Mesodermal cell (in vitro differentiated cells): ENCODE measurements at regions not wholly inside any gene's neighbourhood (a gene's known extent, or its start where the extent isn't known, plus 50 kb on each side); places are given as distances from the start of the nearest gene placed in this dataset.

Source experiments
- H3K27ac ChIP-seq: 2 replicates; pipeline ENCODE4 v1.7.0; 2013; ENCODE audit warnings: mild to moderate bottlenecking, low read depth, low read length, moderate library complexity; ENCODE audit not compliant: severe bottlenecking
- H3K36me3 ChIP-seq: 2 replicates; pipeline ENCODE4 v1.7.1; 2013; ENCODE audit warnings: mild to moderate bottlenecking, low read length, moderate library complexity; ENCODE audit not compliant: control insufficient read depth, insufficient read depth
- H3K4me1 ChIP-seq: one replicate; pipeline ENCODE4 v1.7.1; 2013; ENCODE audit warnings: mild to moderate bottlenecking, low read length; ENCODE audit not compliant: insufficient read depth, control insufficient read depth, poor library complexity, severe bottlenecking
- H3K4me3 ChIP-seq: 2 replicates; pipeline ENCODE4 v1.7.0; 2013; ENCODE audit warnings: low read length, control low read depth, mild to moderate bottlenecking; ENCODE audit not compliant: insufficient read depth, poor library complexity, severe bottlenecking; ENCODE audit errors: extremely low read depth
- H3K9me3 ChIP-seq: 2 replicates; pipeline ENCODE4 v1.7.1; 2013; ENCODE audit warnings: mild to moderate bottlenecking, low read length, moderate library complexity; ENCODE audit not compliant: control insufficient read depth
- WGBS, 2 experiments: methylation state at CpG; one replicate each; pipeline ENCODE4 v1.1.5; 2013; ENCODE audit warnings: missing lambda C conversion rate in 2 of 2; ENCODE audit not compliant: insufficient coverage in 2 of 2; 5-methylcytosine and 5-hydroxymethylcytosine counted together

DNA sequence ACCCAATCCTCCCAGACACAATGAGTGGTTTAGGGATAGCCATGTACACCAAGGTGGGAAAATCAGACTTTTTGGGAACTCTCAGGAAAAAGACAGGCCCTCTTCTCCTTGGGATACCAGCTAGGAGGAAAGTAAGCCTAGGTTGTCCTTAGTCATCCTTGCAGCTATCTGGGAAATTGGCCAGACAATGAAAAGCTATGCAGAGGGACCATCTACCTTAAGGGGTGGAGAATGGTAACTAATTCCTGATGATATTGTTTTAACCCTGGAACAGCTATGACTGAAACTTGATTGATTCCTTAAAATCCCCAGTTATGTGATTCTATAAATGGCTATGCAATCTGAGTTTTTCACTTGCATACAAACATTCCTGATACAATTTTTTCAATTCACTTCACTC lies 88.9 kb upstream of the BNC2 start:
- peaks cover 4% of the 10 kb centered on the region for H3K4me1 ChIP-seq
- no peak overlapping the region for H3K4me3 ChIP-seq
- no peaks in the 10 kb centered on the region for H3K36me3 ChIP-seq
- H3K9me3 ChIP-seq: no peaks in the 10 kb centered on the region
- no peak overlapping the region for H3K27ac ChIP-seq

DNA sequence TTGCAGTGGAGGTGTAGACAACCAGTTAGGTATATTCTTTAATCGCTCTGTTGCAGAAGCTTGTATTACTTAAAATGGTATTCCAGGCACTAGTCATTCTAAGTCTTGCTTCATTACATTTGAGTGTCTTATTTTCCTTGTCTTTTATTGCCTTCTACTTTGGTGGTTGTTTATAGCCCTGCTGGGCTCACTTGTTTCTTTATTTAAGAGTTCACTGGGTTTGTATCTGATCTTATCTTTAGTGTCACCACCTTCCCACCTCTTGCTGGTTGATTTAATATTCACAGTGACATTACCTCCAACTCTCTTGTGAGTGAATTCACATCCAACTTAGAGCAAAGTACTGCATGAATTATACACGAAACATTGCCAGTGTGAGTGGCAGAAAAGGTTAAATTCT lies 83.6 kb upstream of the BNC2 start:
- no CpG with 5 or more reads among the region's 2 CpGs for WGBS, 2 experiments
- H3K27ac ChIP-seq: no peak overlapping the region

DNA sequence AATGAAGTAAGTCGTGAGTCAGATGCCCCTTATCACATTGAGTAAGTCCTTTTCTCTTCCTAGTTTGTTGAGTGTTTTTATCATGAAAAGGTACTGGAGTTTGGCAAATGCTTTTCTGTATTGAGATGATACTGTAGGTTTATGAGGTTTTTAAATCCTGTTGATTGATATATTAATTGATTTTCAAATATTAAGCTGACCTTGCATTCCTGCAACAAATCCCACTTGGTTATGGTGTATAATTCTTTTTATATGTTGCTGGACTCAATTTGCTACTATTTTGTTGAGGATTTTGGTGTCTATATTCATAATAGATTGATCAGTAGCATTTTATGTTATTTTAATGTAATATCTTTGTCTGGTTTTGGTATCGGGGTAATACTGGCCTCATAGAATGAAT lies 81.0 kb upstream of the BNC2 start:
- Histone ChIP-seq H3K9me3 (no peaks in the 10 kb centered on the region), H3K36me3 (no peaks in the 10 kb centered on the region), H3K27ac (no peak overlapping the region), H3K4me3 (no peak overlapping the region), H3K4me1 (no peaks in the 10 kb centered on the region)
- WGBS, 2 experiments: 83% methylated on average over 1 of the region's 2 CpGs; no CpG with 5 or more reads in 1 of the 2 experiments

More for the DNA sequence above, 83.6 kb upstream of the BNC2 start:
- H3K36me3 ChIP-seq: no peaks in the 10 kb centered on the region
- H3K9me3 ChIP-seq: no peaks in the 10 kb centered on the region
- no peak overlapping the region for H3K4me3 ChIP-seq
- H3K4me1 ChIP-seq: no peaks in the 10 kb centered on the region

DNA sequence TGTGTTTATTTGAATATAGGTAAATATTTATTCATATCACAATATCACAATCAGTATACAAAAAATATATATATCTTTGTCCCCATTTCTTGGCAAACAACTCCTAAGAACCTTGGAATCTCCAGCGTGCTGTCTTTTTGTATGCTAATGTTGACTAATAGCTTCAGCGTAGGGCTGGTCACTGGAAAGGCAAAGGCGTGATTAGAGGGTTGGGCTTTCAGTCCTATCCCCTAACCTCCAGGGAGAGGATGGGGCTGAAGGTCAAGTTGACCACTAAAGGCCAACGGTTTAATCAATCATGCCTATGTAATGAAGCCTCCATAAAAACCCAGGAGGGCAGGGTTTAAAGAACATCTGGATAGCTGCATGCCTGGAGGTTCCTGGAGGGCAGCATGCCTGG lies 79.6 kb upstream of the BNC2 start:
- Histone ChIP-seq H3K9me3 (no peaks in the 10 kb centered on the region), H3K36me3 (no peaks in the 10 kb centered on the region), H3K27ac (no peak overlapping the region), H3K4me1 (no peaks in the 10 kb centered on the region), H3K4me3 (no peak overlapping the region)
- WGBS, 2 experiments: no CpG with 5 or more reads among the region's 4 CpGs

- Histone ChIP-seq H3K4me1 (no peaks in the 10 kb centered on the region), H3K27ac (no peak overlapping the region), H3K9me3 (no peaks in the 10 kb centered on the region), H3K4me3 (no peak overlapping the region), H3K36me3 (no peaks in the 10 kb centered on the region)
- 88 to 89% methylated on average over 1 of the region's 2 CpGs for WGBS, 2 experiments
Observed at GRCh38 chr9:16930578-16930977, 60.1 kb upstream of the BNC2 start.

DNA sequence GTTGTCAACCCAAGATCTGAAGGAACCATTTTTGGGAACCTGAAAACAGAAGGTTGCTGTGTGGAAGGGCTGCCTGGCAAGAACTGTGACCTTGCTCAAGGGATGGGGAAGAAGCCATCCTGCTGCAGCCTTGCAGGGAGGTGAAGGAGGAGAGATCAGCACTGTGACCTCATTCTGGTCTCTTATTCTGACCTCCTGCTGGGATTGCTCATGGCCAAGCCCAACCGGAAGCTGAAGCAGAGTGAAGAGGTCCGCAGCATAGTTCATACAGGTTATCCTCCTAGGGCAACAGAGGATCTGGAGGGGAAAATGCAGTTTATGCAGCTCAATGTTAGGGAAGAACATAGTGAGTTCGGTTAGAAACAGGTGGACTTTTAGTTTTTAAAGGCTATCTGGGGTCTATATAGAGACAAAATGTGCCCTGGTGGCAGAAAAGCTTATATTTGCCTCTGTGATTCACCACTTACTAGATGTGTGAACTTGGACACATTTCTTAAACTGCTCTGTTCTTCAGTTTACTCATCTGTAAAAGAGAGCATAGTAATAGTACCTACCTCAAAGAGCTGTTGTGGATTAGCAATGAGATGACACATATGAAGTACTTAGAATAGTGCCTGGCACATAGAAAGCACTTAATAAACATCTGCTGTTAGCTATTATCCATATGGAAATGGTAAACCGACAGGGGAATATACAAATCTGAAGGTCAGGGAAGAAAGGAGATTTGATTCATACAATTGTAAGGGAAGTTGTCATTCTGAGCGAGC lies 57.9 kb upstream of the BNC2 start:
- Histone ChIP-seq H3K9me3 (peaks cover 9% of the 10 kb centered on the region), H3K27ac (no peak overlapping the region), H3K36me3 (no peaks in the 10 kb centered on the region), H3K4me3 (no peak overlapping the region), H3K4me1 (no peaks in the 10 kb centered on the region)
- WGBS, 2 experiments: 74 to 77% methylated on average over 5 of the region's 5 CpGs

GRCh38 chr9:16925426-16925825 lies 55.0 kb upstream of the BNC2 start:
- peaks cover 9% of the 10 kb centered on the region for H3K9me3 ChIP-seq
- no peak overlapping the region for H3K4me3 ChIP-seq
- WGBS, 2 experiments: no CpG with 5 or more reads among the region's 1 CpG

GRCh38 chr9:16924311-16924915 lies 53.9 kb upstream of the BNC2 start:
- 95 to 97% methylated on average over 18 to 24 of the region's 32 CpGs for whole genome bisulfite sequencing, 2 experiments
- no peak overlapping the region for H3K27ac ChIP-seq
- H3K4me3 ChIP-seq: no peak overlapping the region
- H3K4me1 ChIP-seq: no peaks in the 10 kb centered on the region
- peaks cover 9% of the 10 kb centered on the region for H3K9me3 ChIP-seq
- no peaks in the 10 kb centered on the region for H3K36me3 ChIP-seq

More at GRCh38 chr9:16925426-16925825, 55.0 kb upstream of the BNC2 start:
- Histone ChIP-seq H3K27ac (no peak overlapping the region), H3K4me1 (no peaks in the 10 kb centered on the region), H3K36me3 (no peaks in the 10 kb centered on the region)

DNA sequence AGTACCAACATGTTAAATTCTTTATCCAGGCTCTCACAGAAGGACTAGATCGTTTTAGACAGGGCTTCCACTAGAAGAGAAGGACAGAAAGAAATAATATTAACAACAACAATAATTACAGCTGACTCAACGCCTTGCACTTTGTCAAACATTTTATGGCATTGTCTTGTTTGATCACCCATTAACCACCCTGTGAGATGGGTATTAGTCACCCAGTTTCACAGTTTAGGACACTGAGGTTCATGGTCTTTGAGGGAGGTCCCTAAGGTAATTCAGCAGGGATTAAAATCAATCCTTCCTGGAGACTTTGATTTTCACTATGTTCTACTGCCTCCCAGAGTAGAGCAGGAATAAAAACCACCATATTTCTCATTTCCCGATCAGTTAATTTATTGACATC lies 51.4 kb upstream of the BNC2 start:
- Histone ChIP-seq H3K27ac (no peak overlapping the region), H3K4me3 (no peak overlapping the region), H3K36me3 (no peaks in the 10 kb centered on the region), H3K4me1 (no peaks in the 10 kb centered on the region), H3K9me3 (peaks cover 9% of the 10 kb centered on the region)
- no CpG with 5 or more reads among the region's 3 CpGs for WGBS, 2 experiments
